Muscle layer of colon (tissue), 2 donors: ENCODE measurements at regions not wholly inside any gene's neighbourhood (a gene's known extent, or its start where the extent isn't known, plus 50 kb on each side); places are given as distances from the start of the nearest gene placed in this dataset.

Experiments
- H3K27ac ChIP-seq: one replicate; pipeline ENCODE4 v1.7.0; 2013; ENCODE audit warnings: low read depth, mild to moderate bottlenecking, low read length, moderate library complexity
- H3K27me3 ChIP-seq, 2 donors: one replicate each; pipeline ENCODE4 v1.7.0; 2013; ENCODE audit warnings: low read length in 2 of 2, mild to moderate bottlenecking in 2 of 2; ENCODE audit not compliant: insufficient read depth in 2 of 2, control insufficient read depth in 1 of 2
- H3K36me3 ChIP-seq: one replicate; pipeline ENCODE4 v1.7.0; 2013; ENCODE audit warnings: mild to moderate bottlenecking, low read length; ENCODE audit not compliant: insufficient read depth
- H3K4me1 ChIP-seq: one replicate; pipeline ENCODE4 v1.7.0; 2013; ENCODE audit warnings: mild to moderate bottlenecking, low read length; ENCODE audit not compliant: insufficient read depth
- H3K4me3 ChIP-seq, 2 donors: one replicate each; pipeline ENCODE4 v1.7.0; 2013; ENCODE audit warnings: low read length in 2 of 2, low read depth in 1 of 2, mild to moderate bottlenecking in 1 of 2, moderate library complexity in 1 of 2
- H3K9ac ChIP-seq: one replicate; pipeline ENCODE4 v1.7.0; 2013; ENCODE audit warnings: low read length
- H3K9me3 ChIP-seq: one replicate; pipeline ENCODE4 v1.7.0; 2013; ENCODE audit warnings: mild to moderate bottlenecking, low read length
- donor health status: abdominal sarcoma.
- donor health status: Adenocarcinoma of cecum.

GRCh38 chr14:47988175-47988574 lies 312.8 kb upstream of the MDGA2 start:
- H3K27me3 ChIP-seq = no peaks in the 10 kb centered on the region
- no peak overlapping the region for H3K27ac ChIP-seq
- H3K36me3 ChIP-seq = no peaks in the 10 kb centered on the region
- no peaks in the 10 kb centered on the region for H3K9me3 ChIP-seq
- H3K9ac ChIP-seq = no peak overlapping the region
- H3K4me3 ChIP-seq = no peak overlapping the region
- H3K4me1 ChIP-seq = no peaks in the 10 kb centered on the region

- Histone ChIP-seq H3K9me3 (no peaks in the 10 kb centered on the region), H3K9ac (no peak overlapping the region), H3K36me3 (no peaks in the 10 kb centered on the region), H3K4me1 (no peaks in the 10 kb centered on the region), H3K27ac (no peak overlapping the region), H3K27me3 (no peaks in the 10 kb centered on the region), H3K4me3 (no peak overlapping the region)
Observed at GRCh38 chr14:47978871-47979270, 303.5 kb upstream of the MDGA2 start.

- H3K9me3 ChIP-seq = no peaks in the 10 kb centered on the region
- no peak overlapping the region for H3K27ac ChIP-seq
- no peak overlapping the region for H3K9ac ChIP-seq
- H3K4me3 ChIP-seq = no peak overlapping the region
- H3K4me1 ChIP-seq = no peaks in the 10 kb centered on the region
- H3K27me3 ChIP-seq = no peaks in the 10 kb centered on the region
- no peaks in the 10 kb centered on the region for H3K36me3 ChIP-seq
Observed at GRCh38 chr14:47976139-47976538, 300.7 kb upstream of the MDGA2 start.

- no peak overlapping the region for H3K4me3 ChIP-seq
- no peaks in the 10 kb centered on the region for H3K36me3 ChIP-seq
- H3K4me1 ChIP-seq = no peaks in the 10 kb centered on the region
- no peak overlapping the region for H3K9ac ChIP-seq
- no peak overlapping the region for H3K27ac ChIP-seq
- no peaks in the 10 kb centered on the region for H3K9me3 ChIP-seq
- no peaks in the 10 kb centered on the region for H3K27me3 ChIP-seq
Observed at GRCh38 chr14:47966076-47966810, 290.8 kb upstream of the MDGA2 start.

- H3K4me1 ChIP-seq = no peaks in the 10 kb centered on the region
- no peak overlapping the region for H3K9ac ChIP-seq
- H3K4me3 ChIP-seq = no peak overlapping the region
- no peaks in the 10 kb centered on the region for H3K27me3 ChIP-seq
- no peak overlapping the region for H3K27ac ChIP-seq
- H3K36me3 ChIP-seq = no peaks in the 10 kb centered on the region
- H3K9me3 ChIP-seq = no peaks in the 10 kb centered on the region
Observed at GRCh38 chr14:47961634-47962033, 286.2 kb upstream of the MDGA2 start.

- no peaks in the 10 kb centered on the region for H3K27me3 ChIP-seq
- H3K4me1 ChIP-seq = no peaks in the 10 kb centered on the region
- H3K27ac ChIP-seq = no peak overlapping the region
- H3K9ac ChIP-seq = no peak overlapping the region
- no peaks in the 10 kb centered on the region for H3K36me3 ChIP-seq
- H3K4me3 ChIP-seq = no peak overlapping the region
- H3K9me3 ChIP-seq = no peaks in the 10 kb centered on the region
Observed at GRCh38 chr14:47959740-47960139, 284.3 kb upstream of the MDGA2 start.

- Histone ChIP-seq H3K9ac (no peak overlapping the region), H3K27ac (no peak overlapping the region), H3K36me3 (no peaks in the 10 kb centered on the region), H3K27me3 (no peaks in the 10 kb centered on the region), H3K9me3 (no peaks in the 10 kb centered on the region), H3K4me3 (no peak overlapping the region), H3K4me1 (no peaks in the 10 kb centered on the region)
Observed at GRCh38 chr14:47949006-47949405, 273.6 kb upstream of the MDGA2 start.

- Histone ChIP-seq H3K9ac (no peak overlapping the region), H3K4me1 (no peaks in the 10 kb centered on the region), H3K27ac (no peak overlapping the region), H3K9me3 (no peaks in the 10 kb centered on the region), H3K36me3 (no peaks in the 10 kb centered on the region), H3K4me3 (no peak overlapping the region), H3K27me3 (no peaks in the 10 kb centered on the region)
Observed at GRCh38 chr14:47935332-47935731, 259.9 kb upstream of the MDGA2 start.

- Histone ChIP-seq H3K27me3 (no peaks in the 10 kb centered on the region), H3K4me3 (no peak overlapping the region), H3K4me1 (no peaks in the 10 kb centered on the region), H3K9ac (no peak overlapping the region), H3K36me3 (no peaks in the 10 kb centered on the region), H3K9me3 (no peaks in the 10 kb centered on the region), H3K27ac (no peak overlapping the region)
Observed at GRCh38 chr14:47929334-47929733, 253.9 kb upstream of the MDGA2 start.

GRCh38 chr14:47921133-47921532 lies 245.7 kb upstream of the MDGA2 start:
- Histone ChIP-seq H3K27me3 (no peaks in the 10 kb centered on the region), H3K36me3 (no peaks in the 10 kb centered on the region), H3K4me3 (no peak overlapping the region), H3K9ac (no peak overlapping the region), H3K27ac (no peak overlapping the region), H3K9me3 (no peaks in the 10 kb centered on the region), H3K4me1 (no peaks in the 10 kb centered on the region)

GRCh38 chr14:47919997-47920396 lies 244.6 kb upstream of the MDGA2 start:
- no peaks in the 10 kb centered on the region for H3K36me3 ChIP-seq
- no peak overlapping the region for H3K4me3 ChIP-seq
- no peak overlapping the region for H3K27ac ChIP-seq
- no peaks in the 10 kb centered on the region for H3K4me1 ChIP-seq
- H3K9ac ChIP-seq = no peak overlapping the region
- no peaks in the 10 kb centered on the region for H3K9me3 ChIP-seq
- no peaks in the 10 kb centered on the region for H3K27me3 ChIP-seq

- Histone ChIP-seq H3K4me3 (no peak overlapping the region), H3K9me3 (no peaks in the 10 kb centered on the region), H3K36me3 (no peaks in the 10 kb centered on the region), H3K4me1 (no peaks in the 10 kb centered on the region), H3K9ac (no peak overlapping the region), H3K27ac (no peak overlapping the region), H3K27me3 (no peaks in the 10 kb centered on the region)
Observed at GRCh38 chr14:47919334-47919846, 244.0 kb upstream of the MDGA2 start.
